GM06990 (cell line): ENCODE measurements at regions not wholly inside any gene's neighbourhood (a gene's known extent, or its start where the extent isn't known, plus 50 kb on each side); places are given as distances from the start of the nearest gene placed in this dataset.
"Not testable (repeated sequence)": the region's sequence is repeated elsewhere in the genome, so short reads cannot be mapped to it uniquely, and the experiment has no call there.

Experiments
- DNase-seq: peaks from one replicate; pipeline ENCODE4 v3.0.0-alpha.2; 2011; ENCODE audit not compliant: insufficient read length; ENCODE audit errors: extremely low read depth
- H3K27me3 ChIP-seq: replicated peaks from 2 replicates; pipeline ENCODE4 v1.6.0; 2011; ENCODE audit warnings: low read length; ENCODE audit not compliant: control insufficient read depth, insufficient read depth
- H3K36me3 ChIP-seq: 2 replicates; pipeline ENCODE4 v1.5.1; 2011; ENCODE audit warnings: low read length; ENCODE audit not compliant: control insufficient read depth, insufficient read depth
- H3K4me3 ChIP-seq: replicated peaks from 2 replicates; pipeline ENCODE4 v1.5.1; 2011; ENCODE audit warnings: low read depth, mild to moderate bottlenecking, control low read depth, low read length
- CTCF ChIP-seq: IDR thresholded peaks from 2 replicates; pipeline ENCODE4 v1.5.1; 2011; ENCODE audit warnings: low read length, control low read depth, mild to moderate bottlenecking, inconsistent platforms; ENCODE audit not compliant: insufficient read depth, poor library complexity, severe bottlenecking

DNA sequence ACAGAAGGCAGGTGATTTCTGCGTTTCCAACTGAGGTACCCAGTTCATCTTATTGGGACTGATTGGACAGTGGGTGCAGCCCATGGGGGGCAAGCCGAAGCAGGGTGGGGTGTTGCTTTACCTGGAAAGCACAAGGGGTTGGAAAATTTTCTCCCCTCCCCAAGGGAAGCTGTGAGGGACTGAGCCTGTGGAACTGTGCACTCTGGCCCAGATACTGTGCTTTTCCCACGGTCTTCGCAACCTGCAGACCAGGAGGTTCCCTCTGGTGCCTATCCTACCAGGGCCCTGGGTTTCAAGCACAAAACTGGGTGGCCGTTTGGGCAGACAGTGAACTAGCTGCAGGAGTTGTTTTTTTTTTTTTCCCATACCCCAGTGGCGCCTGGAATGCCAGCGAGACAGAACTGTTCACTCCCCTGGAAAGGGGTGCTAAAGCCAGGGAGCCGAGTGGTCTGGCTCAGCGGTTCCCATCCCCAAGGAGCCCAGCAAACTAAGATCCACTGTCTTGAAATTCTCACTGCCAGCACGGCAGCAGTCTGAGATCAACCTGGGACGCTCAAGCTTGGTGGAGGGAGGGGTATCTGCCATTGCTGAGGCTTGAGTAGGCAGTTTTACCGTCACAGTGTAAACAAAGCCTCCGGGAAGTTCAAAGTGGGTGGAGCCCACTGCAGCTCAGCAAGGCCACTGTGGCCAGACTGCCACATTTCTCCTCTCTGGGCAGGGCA, 97.2 kb downstream of the JRKL start:
- no peak for TF ChIP-seq CTCF
- Histone ChIP-seq H3K36me3 (no peaks in the 10 kb centered on the region), H3K27me3 (no peaks in the 10 kb centered on the region), H3K4me3 (no peak overlapping the region)
- DNase-seq: no peak

DNA sequence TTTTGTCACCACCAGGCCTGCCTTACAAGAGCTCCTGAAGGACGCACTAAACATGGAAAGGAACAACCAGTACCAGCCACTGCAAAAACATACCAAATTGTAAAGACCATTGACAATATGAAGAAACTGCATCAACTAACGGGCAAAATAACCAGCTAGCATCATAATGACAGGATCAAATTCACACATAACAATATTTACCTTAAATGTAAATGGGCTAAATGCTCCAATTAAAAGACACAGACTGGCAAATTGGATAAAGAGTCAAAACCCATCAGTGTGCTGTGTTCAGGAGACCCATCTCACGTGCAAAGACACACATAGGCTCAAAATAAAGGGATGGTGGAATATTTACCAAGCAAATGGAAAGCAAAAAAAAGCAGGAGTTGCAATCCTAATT, 99.1 kb downstream of the JRKL start:
- DNase-seq, H3K36me3 ChIP-seq, H3K4me3 ChIP-seq, H3K27me3 ChIP-seq: not testable (repeated sequence)

DNA sequence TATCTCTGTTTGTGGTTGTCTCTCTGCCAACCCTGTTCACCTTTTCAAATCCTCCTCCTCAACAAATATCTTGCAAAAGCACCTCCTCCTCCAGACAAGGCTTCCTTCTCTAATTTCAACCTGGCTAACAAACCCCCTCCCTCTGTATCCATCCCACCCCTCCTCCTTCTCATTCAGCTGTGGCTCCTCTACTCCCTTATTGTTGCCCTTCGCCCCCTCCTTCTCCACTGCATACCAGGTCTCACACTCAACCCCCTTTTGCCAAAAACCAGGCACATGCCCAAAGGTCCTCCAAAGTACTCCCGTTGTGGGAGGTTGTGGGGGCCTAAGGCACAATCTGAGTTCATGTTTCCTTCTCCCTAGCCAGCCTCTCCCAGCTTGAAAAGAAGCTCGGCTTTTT, 110.6 kb downstream of the JRKL start:
- H3K27me3 ChIP-seq: no peaks in the 10 kb centered on the region; the same call in 1 of the 2 replicates
- no peak overlapping the region for H3K4me3 ChIP-seq
- no peaks in the 10 kb centered on the region for H3K36me3 ChIP-seq
- no peak for TF ChIP-seq CTCF
- no peak for DNase-seq

DNA sequence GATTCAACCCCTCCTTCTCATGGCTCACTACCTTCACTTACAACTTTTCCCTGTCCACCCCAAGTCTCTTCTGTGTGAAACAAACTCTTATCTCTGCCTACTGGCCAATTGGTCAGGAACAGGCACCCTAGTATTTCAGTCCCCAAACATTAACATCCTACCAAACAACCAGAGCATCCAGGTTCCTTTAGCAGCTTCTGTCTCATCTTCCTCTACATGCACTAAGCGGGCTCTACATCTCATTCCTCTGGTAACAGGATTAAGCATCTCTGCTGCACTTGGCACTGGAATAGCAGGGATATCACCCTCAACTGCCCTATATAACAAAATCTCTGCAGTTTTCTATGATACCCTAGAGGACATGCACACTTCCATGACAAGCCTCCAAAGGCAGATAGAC, 116.2 kb downstream of the JRKL start:
- Histone ChIP-seq H3K27me3 (no peaks in the 10 kb centered on the region; the same call in 1 of the 2 replicates), H3K4me3 (no peak overlapping the region), H3K36me3 (no peaks in the 10 kb centered on the region)
- no peak for TF ChIP-seq CTCF
- DNase-seq: no peak

DNA sequence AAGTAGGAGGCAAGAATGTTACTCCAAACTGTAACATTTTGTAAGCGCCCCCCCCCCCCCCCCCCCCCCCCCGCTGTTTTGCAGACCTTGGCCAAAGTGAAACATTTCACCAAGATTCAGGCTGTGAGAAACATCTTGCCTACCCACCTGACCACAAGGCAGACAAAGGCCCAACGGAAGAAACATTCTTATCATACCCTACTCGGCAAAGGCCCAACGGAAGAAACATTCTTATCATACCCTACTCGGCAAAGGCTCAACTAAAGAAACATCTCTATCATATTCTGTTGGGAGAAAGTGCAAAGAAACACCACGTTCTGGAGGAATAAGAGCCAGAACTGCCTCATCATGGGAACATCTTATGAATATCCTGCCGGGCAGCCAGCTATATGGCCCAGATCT, 117.1 kb downstream of the JRKL start:
- no peak for TF ChIP-seq CTCF
- H3K36me3 ChIP-seq: no peaks in the 10 kb centered on the region
- H3K27me3 ChIP-seq: no peaks in the 10 kb centered on the region; the same call in 1 of the 2 replicates
- H3K4me3 ChIP-seq: no peak overlapping the region
- peak; percentile 35 for DNase-seq

DNA sequence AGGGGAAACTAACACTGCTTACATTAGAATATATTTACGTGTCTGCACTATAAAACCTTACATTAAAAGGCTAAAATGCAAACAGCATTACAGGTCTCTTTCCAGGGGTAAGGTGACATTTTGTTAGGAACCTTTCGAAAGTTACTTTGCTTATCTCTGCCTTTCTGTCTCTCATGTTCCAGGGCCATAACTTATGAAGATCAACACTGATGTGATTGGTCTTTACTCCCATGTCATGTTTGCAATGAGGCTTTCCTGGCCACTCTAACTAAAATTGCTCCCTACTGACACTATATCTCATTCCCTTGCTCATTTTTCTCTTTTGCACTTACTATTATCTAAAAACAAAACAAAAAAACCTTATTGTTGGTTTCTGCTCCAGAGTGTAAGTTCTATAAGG, 119.0 kb downstream of the JRKL start:
- DNase-seq: no peak
- no peak overlapping the region for H3K4me3 ChIP-seq
- H3K36me3 ChIP-seq: no peaks in the 10 kb centered on the region
- no peak for TF ChIP-seq CTCF
- H3K27me3 ChIP-seq: no peaks in the 10 kb centered on the region; the same call in 1 of the 2 replicates
